ENCODE measurements at regions not wholly inside any gene's neighbourhood (a gene's known extent, or its start where the extent isn't known, plus 50 kb on each side); places are given as distances from the start of the nearest gene placed in this dataset.
"Not testable (repeated sequence)": the region's sequence is repeated elsewhere in the genome, so short reads cannot be mapped to it uniquely, and the experiment has no call there.

DNA sequence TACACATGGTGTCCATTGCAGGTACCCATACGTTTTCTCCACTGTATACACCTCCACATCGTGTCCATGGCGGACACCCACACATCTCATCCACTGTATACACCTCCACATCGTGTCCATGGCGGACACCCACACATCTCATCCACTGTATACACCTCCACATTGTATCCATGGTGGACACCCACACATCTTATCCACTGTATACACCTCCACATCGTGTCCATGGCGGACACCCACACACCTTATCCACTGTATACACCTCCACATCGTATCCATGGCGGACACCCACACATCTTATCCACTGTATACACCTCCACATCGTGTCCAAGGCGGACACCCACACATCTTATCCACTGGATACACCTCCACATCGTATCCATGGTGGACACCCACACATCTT is 50.4 kb upstream of the TTC34 start:
- not testable (repeated sequence) for DNase-seq (ENCODE audit: low read depth in 2 of 3, low spot score in 1 of 3)

DNA sequence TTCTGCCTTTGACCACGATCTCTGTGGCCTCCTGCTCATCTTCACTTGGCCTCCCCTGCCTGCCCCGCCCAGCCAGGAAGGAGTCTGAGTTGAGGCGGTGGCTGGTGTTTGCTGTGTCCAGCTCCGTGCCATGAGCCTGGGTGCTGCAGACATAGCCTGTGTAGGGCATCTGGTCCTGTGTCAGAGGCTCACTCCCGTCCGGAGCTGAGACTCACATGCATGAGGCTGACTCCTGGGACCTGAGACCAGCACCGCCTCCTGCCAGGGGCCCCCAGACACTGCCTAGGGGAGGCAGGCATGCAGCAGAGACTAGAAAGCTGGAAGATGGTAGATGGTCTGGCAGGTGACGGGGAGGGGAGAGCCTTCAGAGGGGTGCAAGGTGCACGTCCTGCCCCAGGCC is 52.2 kb upstream of the TTC34 start:
- no peak for DNase-seq (ENCODE audit: low read depth in 2 of 3, low spot score in 1 of 3)

DNA sequence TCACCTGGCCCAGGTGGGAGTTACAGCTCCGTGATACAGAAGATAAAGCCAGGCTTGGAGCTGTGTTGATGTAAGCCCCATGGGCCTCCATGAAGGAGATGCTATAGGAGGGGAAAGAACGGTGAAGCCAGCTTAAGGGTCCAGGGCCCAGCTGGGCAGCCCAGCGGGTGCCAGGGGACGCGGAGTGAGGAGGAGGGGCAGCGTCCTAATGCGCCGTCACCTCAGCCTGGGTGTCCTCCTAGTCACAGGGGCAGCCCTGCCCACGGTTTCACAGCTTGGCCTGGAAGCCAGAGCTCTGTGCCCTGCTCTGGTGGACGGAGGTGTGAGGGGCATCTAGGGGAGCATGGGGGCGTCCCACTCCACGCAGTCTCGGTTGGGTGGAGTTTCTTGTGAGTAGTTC is 52.7 kb upstream of the TTC34 start:
- no peak for DNase-seq (ENCODE audit: low read depth in 2 of 3, low spot score in 1 of 3)

DNA sequence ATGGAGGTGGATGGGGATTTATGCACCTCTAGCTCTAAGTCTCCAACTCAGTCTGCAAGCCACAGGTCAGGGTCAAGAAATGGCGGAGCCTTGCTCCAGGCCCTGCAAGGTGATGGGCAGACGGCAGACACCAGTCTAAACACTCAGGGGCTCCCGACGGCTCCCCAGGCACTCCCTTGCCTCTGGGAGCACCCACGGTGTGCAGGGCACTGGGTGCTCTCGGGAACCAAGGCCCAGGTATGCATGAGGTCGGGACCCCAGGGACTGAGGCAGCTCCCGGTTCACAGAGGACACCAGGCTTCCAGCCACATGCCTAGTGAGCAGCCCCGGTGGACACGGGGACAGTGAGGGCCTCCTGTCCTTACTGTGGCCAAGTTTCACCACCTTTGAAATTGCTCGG is 53.1 kb upstream of the TTC34 start:
- DNase-seq (ENCODE audit: low read depth in 2 of 3, low spot score in 1 of 3) = no peak

DNA sequence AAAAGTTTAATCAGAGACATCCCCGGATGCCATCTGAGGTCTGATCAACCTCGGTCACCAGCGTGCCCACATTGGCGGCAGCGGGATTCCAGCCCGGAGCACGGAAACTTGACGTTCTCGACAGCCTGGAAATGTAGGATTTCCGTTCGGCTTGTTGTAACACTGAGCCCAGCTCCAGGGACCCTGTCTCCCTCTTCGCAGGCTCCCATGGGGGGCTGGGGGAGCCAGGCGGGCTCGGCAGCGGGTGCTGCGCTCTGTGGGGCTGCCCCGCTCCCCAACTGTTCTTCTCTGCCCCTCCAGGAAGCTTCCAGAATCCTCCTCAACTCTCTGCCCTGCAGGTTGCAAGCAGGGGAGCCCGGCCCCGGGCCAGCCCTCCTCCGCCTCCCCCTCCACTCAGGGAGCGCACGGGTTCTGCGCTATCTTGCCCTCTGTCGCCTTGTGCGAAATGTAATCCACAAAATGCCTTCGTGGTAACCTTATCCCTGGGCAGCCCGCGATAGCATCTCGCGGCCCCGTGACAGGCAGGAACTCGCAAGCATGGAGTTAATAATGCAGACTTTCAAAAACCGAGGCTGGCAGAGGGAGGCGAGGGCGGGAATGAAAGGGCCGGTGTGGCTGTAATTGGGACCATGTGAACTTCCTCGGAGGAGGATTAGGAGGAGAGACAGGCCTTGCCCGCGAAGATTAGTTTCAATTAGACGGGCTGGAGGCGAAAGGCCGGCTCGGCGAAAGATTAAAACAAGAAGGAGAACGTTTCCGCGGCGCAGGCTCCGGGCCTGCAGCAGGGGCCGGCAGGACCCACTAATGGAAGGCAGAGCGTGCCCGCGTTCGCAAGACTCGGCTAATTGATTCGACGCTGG is 53.9 kb upstream of the TTC34 start:
- DNase-seq (ENCODE audit: low read depth in 2 of 3, low spot score in 1 of 3) = no peak

DNA sequence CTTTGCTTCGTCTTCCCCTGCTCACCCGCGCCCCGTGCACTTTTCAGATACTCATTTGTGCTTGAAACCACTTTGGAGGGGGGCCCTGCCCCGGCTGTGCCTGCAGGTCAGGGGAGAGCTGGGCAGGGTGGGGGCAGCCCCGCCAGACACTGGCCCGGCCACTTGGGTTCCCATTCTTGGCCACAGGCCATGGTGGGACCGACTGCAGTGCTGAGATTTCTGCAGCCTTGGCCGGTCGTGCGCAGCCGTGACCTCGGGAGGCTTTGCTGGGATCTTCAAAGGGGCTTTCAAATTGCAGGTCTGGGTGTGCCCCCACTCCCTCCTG is 54.5 kb upstream of the TTC34 start:
- no peak for DNase-seq (ENCODE audit: low read depth in 2 of 3, low spot score in 1 of 3)

DNA sequence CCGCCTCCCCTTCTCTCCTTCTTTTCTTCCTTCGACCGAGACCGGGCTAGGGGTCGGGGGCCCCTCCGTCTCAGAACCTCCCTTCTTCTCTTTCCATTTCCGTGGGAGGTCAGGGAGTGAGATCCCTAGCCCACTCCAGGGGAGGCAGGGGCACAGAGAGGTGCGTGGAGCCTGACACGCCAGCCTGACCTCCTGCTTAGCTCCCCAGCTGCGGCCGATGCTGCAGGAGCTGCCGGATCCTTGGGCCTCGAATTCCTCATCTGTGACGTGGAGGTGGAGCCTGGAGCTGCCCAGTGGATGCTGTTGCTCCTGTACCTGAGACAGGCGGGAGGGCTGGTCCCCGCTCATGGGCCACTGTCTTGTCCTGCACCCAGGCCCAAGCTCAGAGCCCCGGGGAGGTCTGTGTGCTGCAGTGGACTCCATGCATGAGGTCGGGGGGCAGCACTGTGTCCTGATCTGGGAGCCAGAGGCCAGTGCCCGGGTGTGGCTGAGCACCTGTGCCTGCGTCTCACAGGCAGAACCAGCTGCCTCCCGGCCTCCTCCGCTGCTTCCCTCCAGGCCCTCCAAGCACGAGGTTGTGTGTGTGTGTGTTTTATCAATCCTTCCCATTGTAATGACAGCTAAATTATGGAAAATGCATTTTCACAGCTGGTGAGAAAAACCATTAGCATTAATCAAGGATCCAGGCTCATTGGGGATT is 55.3 kb upstream of the TTC34 start:
- no peak for DNase-seq (ENCODE audit: low read depth in 2 of 3, low spot score in 1 of 3)

DNA sequence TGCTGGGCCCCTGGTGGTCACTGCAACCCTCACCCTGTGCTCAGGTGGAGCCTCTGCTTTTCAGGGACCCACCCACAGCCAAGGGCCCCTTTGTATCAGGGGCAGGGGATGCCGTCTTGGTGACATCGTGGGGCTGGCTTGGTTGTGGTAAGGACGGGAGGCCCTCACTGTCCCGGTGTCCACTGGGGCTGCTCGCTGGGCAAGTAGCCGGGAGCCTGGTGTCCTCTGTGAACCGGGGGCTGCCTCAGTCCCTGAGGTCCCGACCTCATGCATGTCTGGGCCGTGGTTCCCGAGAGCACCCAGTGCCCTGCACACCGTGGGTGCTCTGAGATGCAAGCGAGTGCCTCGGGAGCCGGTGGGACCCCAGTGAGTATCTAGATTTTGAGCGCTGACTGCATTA is 56.0 kb upstream of the TTC34 start:
- no peak for DNase-seq (ENCODE audit: low read depth in 2 of 3, low spot score in 1 of 3)

DNA sequence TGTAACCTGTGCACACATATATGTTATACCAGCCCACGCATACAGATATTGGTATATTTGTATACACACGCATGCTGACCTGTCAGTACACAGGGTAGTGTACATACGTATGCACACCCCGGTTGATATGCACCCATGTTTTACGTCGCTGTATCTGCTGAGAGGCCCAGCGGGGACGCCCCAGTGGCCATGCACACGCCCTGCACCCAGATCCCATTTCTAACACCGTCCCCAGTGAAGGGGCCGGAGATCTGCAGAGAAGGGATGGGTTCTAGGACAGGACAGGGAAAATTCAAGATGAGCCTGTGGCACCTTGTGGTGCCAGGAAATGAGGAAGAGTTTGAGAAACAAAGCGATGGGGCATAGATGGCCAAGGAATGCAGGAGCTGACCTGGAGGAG is 57.2 kb upstream of the TTC34 start:
- DNase-seq (ENCODE audit: low read depth in 2 of 3, low spot score in 1 of 3) = no peak

DNA sequence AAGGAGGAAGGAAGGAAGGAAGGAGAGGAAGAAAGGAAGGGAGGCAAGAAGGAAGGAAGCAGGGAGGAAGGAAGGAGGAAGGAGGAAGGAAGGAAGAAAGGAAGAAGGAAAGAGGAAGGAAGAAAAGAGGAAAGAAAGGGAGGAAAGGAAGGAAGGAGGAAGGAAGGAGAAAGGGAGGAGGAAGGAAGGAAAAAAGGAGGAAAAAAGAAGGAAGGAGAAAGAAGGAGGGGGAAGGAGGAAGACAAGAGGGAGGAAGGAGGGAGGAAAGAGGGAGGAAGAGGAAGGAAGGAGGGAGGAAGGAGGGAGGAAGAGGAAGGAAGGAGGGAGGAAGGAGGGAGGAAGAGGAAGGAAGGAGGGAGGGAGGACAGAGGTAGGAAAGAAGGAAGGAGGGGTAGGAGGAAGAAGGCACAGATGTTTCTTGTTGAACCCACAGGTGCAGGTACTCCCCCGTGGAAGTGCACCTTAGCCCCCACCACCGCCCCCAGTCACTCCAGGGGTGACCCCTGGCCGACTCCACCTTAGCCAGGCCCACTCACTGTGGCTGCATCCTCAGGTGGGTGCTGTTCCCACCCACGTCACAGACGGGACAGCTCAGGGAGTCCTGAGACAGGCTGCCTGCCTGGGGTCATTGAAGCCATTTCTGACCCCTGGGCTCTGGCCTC is 57.9 kb upstream of the TTC34 start:
- no peak for DNase-seq (ENCODE audit: low read depth in 2 of 3, low spot score in 1 of 3)

DNA sequence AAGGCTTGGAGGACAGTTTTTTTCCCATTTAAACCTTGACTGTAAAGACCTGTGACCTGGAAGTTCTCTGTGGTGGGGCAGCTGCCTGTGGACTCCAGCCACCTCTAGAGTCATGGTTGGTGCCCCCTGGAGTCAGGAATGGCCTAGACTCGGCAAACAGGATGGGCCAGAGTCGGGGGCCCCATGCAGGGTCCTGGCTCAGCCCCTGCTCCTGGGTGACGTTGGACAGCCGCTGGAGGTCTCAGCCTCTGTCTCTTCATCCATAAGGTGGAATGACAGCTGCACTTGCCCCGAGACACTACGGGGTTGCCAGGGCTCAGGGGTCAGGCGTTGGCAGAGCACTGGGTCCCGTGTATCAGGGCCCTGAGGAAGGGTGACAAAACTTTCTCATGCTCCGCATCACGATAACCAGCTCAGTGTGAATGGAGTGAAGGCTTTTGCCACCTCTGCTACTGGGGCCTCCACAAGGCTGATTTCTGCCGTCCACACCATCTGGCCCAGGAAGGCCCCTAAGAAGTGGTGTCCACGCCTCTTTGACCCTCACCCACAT is 58.5 kb upstream of the TTC34 start:
- DNase-seq (ENCODE audit: low read depth in 2 of 3, low spot score in 1 of 3) = no peak

DNA sequence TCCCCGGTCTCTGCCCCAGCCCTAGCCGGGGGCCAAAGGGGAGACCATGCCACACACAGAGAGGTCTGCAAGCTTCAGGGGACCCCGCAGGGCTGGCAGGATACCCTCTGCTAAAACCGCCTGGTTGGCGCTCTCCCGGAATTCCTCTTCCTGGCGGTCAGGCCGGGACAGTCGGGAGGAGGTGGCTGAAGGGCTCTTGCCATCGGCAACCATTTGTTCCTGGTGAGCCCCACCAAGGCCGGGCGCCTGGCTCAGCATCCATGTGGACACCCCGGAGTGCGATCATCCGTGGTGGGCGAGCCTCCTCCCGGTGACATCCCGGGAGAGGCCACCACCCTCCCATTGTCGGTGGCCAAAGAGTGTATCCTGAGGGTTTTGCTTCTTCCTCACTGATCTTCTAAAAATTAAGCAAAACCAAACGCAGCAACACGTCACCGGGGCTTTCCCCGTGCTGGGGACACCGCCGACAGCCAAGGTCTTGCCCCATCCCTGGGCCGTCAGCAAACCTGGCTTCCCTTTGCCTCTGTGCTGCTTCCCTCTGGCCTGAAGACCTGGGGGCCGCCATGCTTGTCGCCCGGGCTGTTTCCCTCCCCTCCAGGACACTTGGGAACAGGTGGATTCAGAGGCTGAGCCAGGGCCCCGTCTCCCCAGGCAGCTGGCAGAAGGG is 59.1 kb upstream of the TTC34 start:
- DNase-seq (ENCODE audit: low read depth in 2 of 3, low spot score in 1 of 3) = no peak

DNA sequence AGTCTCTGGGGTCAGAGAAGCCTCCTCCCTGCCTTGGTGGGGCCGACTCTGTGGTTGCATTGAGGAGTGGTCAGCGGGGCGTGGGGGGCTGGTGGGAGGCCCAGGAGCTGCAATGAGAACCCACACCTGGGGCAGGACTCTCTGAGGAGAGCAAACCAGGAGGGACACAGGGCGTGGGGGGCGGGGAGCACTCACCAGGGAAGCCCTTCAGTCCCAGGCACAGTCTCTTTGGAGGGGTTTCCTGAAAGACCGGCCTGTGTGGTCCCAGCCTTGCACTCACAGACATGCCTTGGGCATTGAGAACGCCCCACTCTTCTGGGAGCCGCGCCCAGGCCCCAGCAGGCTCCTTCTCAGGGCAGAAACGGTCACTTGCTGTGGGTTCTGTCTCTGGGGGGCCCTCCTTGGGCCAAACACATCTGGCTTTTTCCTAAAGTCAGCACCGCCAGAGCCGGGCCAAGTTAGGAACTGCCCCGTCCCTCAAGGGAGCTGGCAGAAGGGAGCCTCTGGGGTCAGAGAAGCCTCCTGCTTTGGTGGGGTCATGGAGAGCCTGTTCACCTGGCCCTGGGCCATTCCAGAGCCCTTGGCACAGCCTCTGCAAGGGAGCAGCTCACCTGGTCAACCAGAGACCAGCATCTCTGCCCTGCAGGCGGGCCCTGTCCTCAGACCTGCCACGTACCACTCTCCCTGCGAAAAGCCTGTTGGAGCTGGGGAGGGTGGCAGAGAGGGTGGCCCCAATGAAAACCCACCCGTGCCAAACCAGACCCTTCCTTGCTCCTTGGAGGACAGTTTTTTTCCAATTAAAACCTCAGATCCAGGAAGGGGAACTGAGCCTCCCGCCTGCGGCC is 59.9 kb upstream of the TTC34 start:
- no peak for DNase-seq (ENCODE audit: low read depth in 2 of 3, low spot score in 1 of 3)

DNA sequence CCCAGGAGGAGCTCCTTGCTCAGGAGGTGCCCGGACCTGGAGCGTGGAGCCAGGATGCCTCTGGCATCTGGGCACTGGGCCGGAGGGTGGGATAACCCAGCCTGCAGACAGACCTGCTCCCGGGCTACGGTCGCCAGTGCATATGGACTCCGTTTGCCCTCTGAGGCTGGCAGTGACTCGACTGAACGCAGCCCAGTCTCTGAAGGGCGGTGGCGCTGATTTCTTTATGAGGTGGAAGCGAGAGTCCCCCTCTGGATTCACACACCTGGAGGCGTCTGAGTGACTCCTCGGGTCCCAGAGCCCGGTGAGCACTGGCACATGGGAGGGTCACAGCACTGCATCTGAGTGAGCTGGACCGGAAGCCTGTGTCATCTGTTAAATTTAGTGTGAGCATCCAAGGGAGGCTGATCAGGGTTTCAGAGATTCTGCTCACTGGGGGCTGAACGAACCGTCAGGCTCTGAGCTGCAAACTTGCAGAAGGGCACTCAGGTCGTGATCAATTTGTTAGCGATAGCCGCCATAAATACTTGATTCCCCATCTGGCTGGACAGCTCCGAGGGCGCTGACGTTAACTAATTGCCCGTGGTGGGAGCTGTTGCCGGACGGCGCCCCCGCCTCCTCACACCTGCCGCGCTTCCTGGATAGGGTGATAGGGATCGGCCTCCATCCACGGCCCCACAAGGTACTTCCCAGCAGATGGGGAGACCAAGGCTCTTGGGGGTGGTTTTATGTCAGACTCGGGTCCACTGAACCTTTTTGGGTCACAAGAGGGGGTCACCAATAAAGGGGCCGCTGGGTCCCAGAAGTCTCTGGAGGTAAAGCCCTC is 60.7 kb upstream of the TTC34 start:
- no peak for DNase-seq (ENCODE audit: low read depth in 2 of 3, low spot score in 1 of 3)

DNA sequence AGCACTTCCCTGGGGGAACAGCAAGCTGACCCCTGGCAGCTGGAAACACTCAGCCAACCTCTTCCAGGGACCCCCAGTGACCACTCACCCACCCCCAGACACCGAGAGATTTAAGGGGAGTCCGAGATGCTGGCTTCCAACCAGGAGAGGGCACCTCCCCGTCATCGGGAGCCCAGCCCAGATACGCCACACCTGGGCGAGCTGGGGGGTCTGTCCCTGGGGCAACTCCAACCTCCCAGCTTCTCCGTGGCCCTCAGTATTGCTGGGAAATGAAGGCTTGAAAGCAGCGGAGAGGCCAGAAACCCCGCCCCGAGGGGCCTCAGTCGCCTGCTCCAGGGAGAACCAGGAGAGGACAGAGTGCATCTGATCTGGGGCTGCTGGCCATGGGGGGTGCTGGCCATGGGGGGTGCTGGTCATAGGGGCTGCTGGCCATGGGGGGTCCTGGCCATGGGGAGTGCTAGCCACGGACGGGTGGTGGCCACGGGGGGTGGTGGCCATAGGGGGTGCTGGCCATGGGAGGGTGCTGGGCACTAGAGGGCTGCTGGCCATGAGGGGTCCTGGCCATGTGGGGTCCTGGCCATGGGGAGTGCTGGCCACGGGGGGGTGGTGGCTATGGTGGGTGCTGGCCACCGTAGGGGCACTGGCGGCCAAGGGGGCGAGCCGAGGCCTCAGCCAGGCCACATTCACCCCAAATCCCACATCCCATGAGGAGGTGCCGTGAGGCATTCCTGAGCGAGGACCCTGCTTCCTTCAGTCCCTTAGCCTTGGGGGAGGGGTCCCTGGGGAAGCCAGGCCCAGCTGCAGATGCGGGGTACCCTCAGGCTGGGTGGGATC is 61.5 kb upstream of the TTC34 start:
- DNase-seq (ENCODE audit: low read depth in 2 of 3, low spot score in 1 of 3) = no peak

DNA sequence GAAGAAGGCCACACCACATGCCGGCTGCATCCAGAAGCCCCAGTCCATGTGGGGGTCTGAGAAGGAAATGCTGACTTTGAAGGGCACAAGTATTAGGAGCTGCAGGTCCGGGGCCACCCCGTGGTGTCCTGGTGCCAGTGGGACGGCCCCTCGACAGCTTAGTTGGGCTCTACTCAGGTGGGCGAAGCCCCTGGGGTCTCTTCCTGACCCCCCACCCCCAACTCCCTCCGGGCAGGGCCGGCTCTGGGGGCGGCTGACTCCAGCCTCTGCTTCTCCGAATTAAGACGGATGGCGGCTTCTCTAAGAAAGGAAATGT is 62.1 kb upstream of the TTC34 start:
- no peak for DNase-seq (ENCODE audit: low read depth in 2 of 3, low spot score in 1 of 3)

DNA sequence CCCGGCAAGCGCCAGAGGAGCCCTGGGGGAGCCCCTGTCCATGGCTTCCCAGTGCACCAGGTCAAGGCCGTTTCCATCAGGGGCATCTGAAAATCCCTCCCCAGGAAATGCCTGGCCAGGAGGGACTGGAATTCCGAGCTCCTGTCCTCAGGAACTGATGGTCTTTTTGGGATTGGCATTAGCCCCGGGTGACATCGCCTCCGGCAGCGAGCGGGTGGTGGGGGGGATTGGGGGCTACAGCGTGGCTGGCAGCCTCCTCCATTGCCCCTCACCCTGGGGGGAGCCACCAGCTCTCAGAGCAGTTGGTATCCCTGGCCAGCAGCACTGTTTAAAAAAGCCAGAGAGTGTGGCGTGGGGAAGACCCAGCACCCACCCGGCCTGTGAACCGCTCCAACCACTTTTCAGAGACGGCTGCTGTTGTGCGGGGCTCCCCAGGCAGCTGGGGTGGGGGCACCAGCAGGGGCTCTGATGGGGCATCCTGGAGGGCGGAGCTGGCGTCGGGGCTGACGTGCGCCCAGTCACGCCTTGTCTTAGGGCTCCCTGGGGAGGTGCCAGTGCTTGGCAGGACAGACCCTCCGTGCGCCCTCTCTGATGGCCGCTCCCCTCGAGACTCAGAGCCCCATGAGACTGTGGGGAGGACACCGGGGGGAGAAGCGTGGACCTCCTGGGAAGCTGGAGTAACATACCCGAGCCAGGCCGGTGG is 62.9 kb upstream of the TTC34 start:
- DNase-seq (ENCODE audit: low read depth in 2 of 3, low spot score in 1 of 3) = no peak

DNA sequence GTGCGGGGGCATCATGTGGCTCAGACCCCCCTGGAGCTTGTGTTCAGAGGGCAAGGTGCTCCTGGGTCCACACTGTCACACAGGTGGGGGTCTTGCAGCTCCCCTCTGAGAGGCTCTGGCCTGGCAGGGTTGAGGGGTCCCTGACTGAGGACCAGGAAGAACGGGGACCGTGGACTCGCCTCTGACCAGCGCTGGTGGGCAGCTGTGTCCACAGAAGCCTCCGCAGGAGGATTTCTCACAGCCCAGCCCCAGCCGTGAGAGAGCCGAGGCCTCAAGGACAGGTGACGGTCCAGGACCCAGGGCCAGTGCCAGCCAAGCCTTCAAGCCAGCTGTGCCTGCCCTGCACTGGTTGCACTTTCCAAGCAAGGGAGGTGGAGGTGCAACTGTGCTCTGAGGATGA is 63.5 kb upstream of the TTC34 start:
- no peak for DNase-seq (ENCODE audit: low read depth in 2 of 3, low spot score in 1 of 3)
